ENCODE measurements at regions not wholly inside any gene's neighbourhood (a gene's known extent, or its start where the extent isn't known, plus 50 kb on each side); places are given as distances from the start of the nearest gene placed in this dataset. TPM values are rescaled to one million over a fixed set of nuclear protein-coding genes. Genes with fewer than 3 reads are reported as not detected.

Small RNA genes lying in the stretch of these regions (small RNA-seq; reads per million reads assigned to genes)
- gene AC068135.1: not detected
- not detected for gene AC074290.1
- gene RF00017: not detected
- not detected for gene RF00273
- gene RNU6-169P: not detected

Measured in Karpas-422 (cell line).